Esophagus squamous epithelium (tissue), 5 donors: ENCODE measurements at regions not wholly inside any gene's neighbourhood (a gene's known extent, or its start where the extent isn't known, plus 50 kb on each side); places are given as distances from the start of the nearest gene placed in this dataset.

ENCODE experiments used
- DNase-seq: peaks from one replicate; lab custom pipeline; 2025; lab: John Stamatoyannopoulos, UW
- H3K27ac ChIP-seq, 4 donors: fragments of 200-600 bp; sonication (generic); one replicate each; pipeline ENCODE4 v1.5.1; 2016 to 2019; ENCODE audit warnings: mild to moderate bottlenecking in 1 of 4
- H3K27me3 ChIP-seq, 4 donors: fragments of 200-600 bp; sonication (generic); 1 replicate in 3 of 4; 2 replicates in 1 of 4; pipeline versions ENCODE4 v1.5.1 to v1.6.0; 2017 to 2021; ENCODE audit warnings: antibody characterized with exemption in 1 of 4
- H3K36me3 ChIP-seq, 3 donors: fragments of 200-600 bp; sonication (generic); one replicate each; pipeline ENCODE4 v1.5.1; 2016 to 2019
- H3K4me1 ChIP-seq, 3 donors: fragments of 200-600 bp; sonication (generic); one replicate each; pipeline ENCODE4 v1.5.1; 2017 to 2019
- H3K4me3 ChIP-seq, 4 donors: fragments of 200-600 bp; sonication (generic); 1 replicate in 3 of 4; 2 replicates in 1 of 4; pipeline ENCODE4 v1.5.1; 2016 to 2019; ENCODE audit warnings: mild to moderate bottlenecking in 2 of 4, moderate library complexity in 1 of 4
- H3K9me3 ChIP-seq, 3 donors: fragments of 200-600 bp; sonication (generic); one replicate each; pipeline ENCODE4 v1.5.1; 2016 to 2019
- CTCF ChIP-seq, 6 experiments: fragments of 450-650 bp in 4 of 6; fragments of 200-600 bp in 2 of 6; sonication (generic) in 2 of 6; IDR thresholded peaks; one replicate each; pipeline ENCODE4 v1.5.1; 2016 to 2019; ENCODE audit warnings: antibody characterized with exemption in 6 of 6, mild to moderate bottlenecking in 4 of 6, moderate library complexity in 4 of 6
- POLR2A ChIP-seq, 4 donors: fragments of 450-650 bp; IDR thresholded peaks; one replicate each; pipeline ENCODE4 v1.6.1; 2017; ENCODE audit warnings: antibody characterized with exemption in 4 of 4, mild to moderate bottlenecking in 4 of 4, moderate library complexity in 3 of 4
- WGBS, 2 donors: methylation state at CpG; one replicate each; pipeline ENCODE4 v1.1.5; 2018; 5-methylcytosine and 5-hydroxymethylcytosine counted together
- intact Hi-C: fragments of 100-400 bp; cut with DNase I; formaldehyde crosslinking; loops from one replicate; pipeline ENCODE4 v1.15.0; 2022
- donor health status: DM: yes; HTN: yes; CAD: no.

- no peak overlapping the region for H3K27ac ChIP-seq
- no peaks in the 10 kb centered on the region for H3K9me3 ChIP-seq
- no peak for TF ChIP-seq POLR2A (IDR thresholded peaks at IDR 0.05)
- TF ChIP-seq CTCF (IDR thresholded peaks at IDR 0.05), result no peak
- H3K4me3 ChIP-seq, result no peak overlapping the region
- intact Hi-C loops, result no loop called here
- H3K36me3 ChIP-seq, result no peaks in the 10 kb centered on the region
- DNase-seq, result no peak
- peaks cover 9 to 47% (median 16%) of the 10 kb centered on the region in 3 donors for H3K4me1 ChIP-seq
- H3K27me3 ChIP-seq, result peaks cover 0 to 24% (median 0%) of the 10 kb centered on the region in 4 donors
- WGBS, 2 donors, result 75 to 100% methylated on average over 2 to 3 of the region's 5 CpGs
Measured at GRCh38 chr3:72260588-72260910, 475.6 kb upstream of the PROK2 start.

- H3K4me1 ChIP-seq, result peaks cover 15 to 53% (median 21%) of the 10 kb centered on the region in 3 donors
- peaks cover 0 to 24% (median 0%) of the 10 kb centered on the region in 4 donors for H3K27me3 ChIP-seq
- TF ChIP-seq POLR2A (IDR thresholded peaks at IDR 0.05), result no peak
- 69 to 83% methylated on average over 6 to 7 of the region's 7 CpGs for WGBS, 2 donors
- no peak overlapping the region for H3K4me3 ChIP-seq
- no peaks in the 10 kb centered on the region for H3K9me3 ChIP-seq
- DNase-seq, result no peak
- intact Hi-C loops, result no loop called here
- no peaks in the 10 kb centered on the region for H3K36me3 ChIP-seq
- no peak overlapping the region for H3K27ac ChIP-seq
Measured at GRCh38 chr3:72259755-72260587, 475.0 kb upstream of the PROK2 start.

- TF ChIP-seq POLR2A (IDR thresholded peaks at IDR 0.05), result no peak
- TF ChIP-seq CTCF (IDR thresholded peaks at IDR 0.05), result no peak
- Histone ChIP-seq H3K9me3 (no peaks in the 10 kb centered on the region), H3K36me3 (no peaks in the 10 kb centered on the region), H3K27me3 (peaks cover 0 to 24% (median 0%) of the 10 kb centered on the region in 4 donors), H3K4me3 (no peak overlapping the region), H3K4me1 (peaks cover 16 to 55% (median 21%) of the 10 kb centered on the region in 3 donors), H3K27ac (no peak overlapping the region)
- intact Hi-C loops, result no loop called here
- WGBS, 2 donors, result 30 to 44% methylated on average over 9 to 15 of the region's 17 CpGs
- no peak for DNase-seq
Measured at GRCh38 chr3:72258361-72259141, 473.6 kb upstream of the PROK2 start.

GRCh38 chr3:72257738-72258137 lies 472.8 kb upstream of the PROK2 start:
- 86 to 88% methylated on average over 1 of the region's 2 CpGs for WGBS, 2 donors
- DNase-seq, result no peak
- peaks cover 0 to 24% (median 0%) of the 10 kb centered on the region in 4 donors for H3K27me3 ChIP-seq
- peaks cover 16 to 53% (median 21%) of the 10 kb centered on the region in 3 donors for H3K4me1 ChIP-seq
- no peak overlapping the region for H3K4me3 ChIP-seq
- intact Hi-C loops, result no loop called here
- no peak overlapping the region for H3K27ac ChIP-seq
- no peaks in the 10 kb centered on the region for H3K9me3 ChIP-seq
- no peak for TF ChIP-seq CTCF (IDR thresholded peaks at IDR 0.05)
- TF ChIP-seq POLR2A (IDR thresholded peaks at IDR 0.05), result no peak
- H3K36me3 ChIP-seq, result no peaks in the 10 kb centered on the region

GRCh38 chr3:72257203-72257602 lies 472.3 kb upstream of the PROK2 start:
- Histone ChIP-seq H3K27ac (no peak overlapping the region), H3K4me3 (no peak overlapping the region), H3K9me3 (no peaks in the 10 kb centered on the region), H3K27me3 (peaks cover 0 to 24% (median 0%) of the 10 kb centered on the region in 4 donors), H3K36me3 (no peaks in the 10 kb centered on the region), H3K4me1 (peaks cover 16 to 48% (median 21%) of the 10 kb centered on the region in 3 donors)
- DNase-seq, result no peak
- intact Hi-C loops, result no loop called here
- 78 to 81% methylated on average over 4 of the region's 4 CpGs for WGBS, 2 donors
- TF ChIP-seq CTCF (IDR thresholded peaks at IDR 0.05) (no peak), POLR2A (IDR thresholded peaks at IDR 0.05) (no peak)
